ENCODE measurements at regions not wholly inside any gene's neighbourhood (a gene's known extent, or its start where the extent isn't known, plus 50 kb on each side); places are given as distances from the start of the nearest gene placed in this dataset.

- Mint-ChIP-seq H3K4me3 (no peak overlapping the region), H3K9me3 (no peaks in the 10 kb centered on the region), H3K36me3 (ENCODE audit: low read depth) (no peaks in the 10 kb centered on the region), H3K4me1 (peaks cover 7% of the 10 kb centered on the region), H3K27ac (ENCODE audit: unreplicated experiment) (no peak overlapping the region), H3K27me3 (ENCODE audit: low read depth) (no peaks in the 10 kb centered on the region)
- no peak for TF ChIP-seq CTCF (conservative IDR thresholded peaks at IDR 0.05)
- no peak for DNase-seq (ENCODE audit: low read depth, low spot score)
These were observed 127.6 kb downstream of the DNAJB9 start for GRCh38 chr7:108697254-108697653.

GRCh38 chr7:108711611-108712010 is 141.9 kb downstream of the DNAJB9 start:
- TF ChIP-seq CTCF (conservative IDR thresholded peaks at IDR 0.05), result no peak
- H3K27me3 Mint-ChIP-seq (ENCODE audit: low read depth), result no peaks in the 10 kb centered on the region
- no peak overlapping the region for H3K27ac Mint-ChIP-seq (ENCODE audit: unreplicated experiment)
- H3K36me3 Mint-ChIP-seq (ENCODE audit: low read depth), result no peaks in the 10 kb centered on the region
- no peaks in the 10 kb centered on the region for H3K4me1 Mint-ChIP-seq
- peaks cover 2% of the 10 kb centered on the region for H3K9me3 Mint-ChIP-seq
- no peak for DNase-seq (ENCODE audit: low read depth, low spot score)
- H3K4me3 Mint-ChIP-seq, result no peak overlapping the region

DNA sequence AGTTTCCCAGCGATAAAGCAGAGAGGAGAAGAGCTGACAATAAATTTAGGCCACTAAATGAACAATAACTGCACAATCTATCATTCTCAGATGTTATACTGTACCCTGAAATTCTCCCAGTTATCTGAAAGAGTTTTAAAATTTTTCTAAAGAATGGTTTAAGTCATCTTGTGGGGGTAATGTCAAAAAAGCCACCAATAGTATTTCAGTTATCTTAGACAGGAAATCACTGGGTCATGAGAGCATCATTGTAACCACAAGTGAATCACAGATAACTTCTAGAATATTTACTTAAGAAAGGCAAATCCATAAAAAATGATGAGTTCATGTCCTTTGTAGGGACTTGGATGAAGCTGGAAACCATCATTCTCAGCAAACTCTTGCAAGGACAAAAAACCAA is 147.1 kb downstream of the DNAJB9 start:
- Mint-ChIP-seq H3K4me3 (no peak overlapping the region), H3K9me3 (no peaks in the 10 kb centered on the region), H3K27me3 (ENCODE audit: low read depth) (no peaks in the 10 kb centered on the region), H3K27ac (ENCODE audit: unreplicated experiment) (no peak overlapping the region), H3K36me3 (ENCODE audit: low read depth) (no peaks in the 10 kb centered on the region), H3K4me1 (no peaks in the 10 kb centered on the region)
- no peak for DNase-seq (ENCODE audit: low read depth, low spot score)
- no peak for TF ChIP-seq CTCF (conservative IDR thresholded peaks at IDR 0.05)

- Mint-ChIP-seq H3K4me3 (no peak overlapping the region), H3K9me3 (no peaks in the 10 kb centered on the region), H3K36me3 (ENCODE audit: low read depth) (no peaks in the 10 kb centered on the region), H3K4me1 (peaks cover 5% of the 10 kb centered on the region), H3K27ac (ENCODE audit: unreplicated experiment) (no peak overlapping the region), H3K27me3 (ENCODE audit: low read depth) (no peaks in the 10 kb centered on the region)
- no peak for TF ChIP-seq CTCF (conservative IDR thresholded peaks at IDR 0.05)
- DNase-seq (ENCODE audit: low read depth, low spot score), result no peak
These were observed 148.1 kb downstream of the DNAJB9 start for GRCh38 chr7:108717781-108718180.

- Mint-ChIP-seq H3K9me3 (no peaks in the 10 kb centered on the region), H3K27ac (ENCODE audit: unreplicated experiment) (no peak overlapping the region), H3K27me3 (ENCODE audit: low read depth) (no peaks in the 10 kb centered on the region), H3K4me1 (peaks cover 23% of the 10 kb centered on the region), H3K4me3 (no peak overlapping the region), H3K36me3 (ENCODE audit: low read depth) (no peaks in the 10 kb centered on the region)
- no peak for DNase-seq (ENCODE audit: low read depth, low spot score)
- TF ChIP-seq CTCF (conservative IDR thresholded peaks at IDR 0.05), result no peak
These were observed 150.0 kb downstream of the DNAJB9 start for GRCh38 chr7:108719631-108720030.

DNA sequence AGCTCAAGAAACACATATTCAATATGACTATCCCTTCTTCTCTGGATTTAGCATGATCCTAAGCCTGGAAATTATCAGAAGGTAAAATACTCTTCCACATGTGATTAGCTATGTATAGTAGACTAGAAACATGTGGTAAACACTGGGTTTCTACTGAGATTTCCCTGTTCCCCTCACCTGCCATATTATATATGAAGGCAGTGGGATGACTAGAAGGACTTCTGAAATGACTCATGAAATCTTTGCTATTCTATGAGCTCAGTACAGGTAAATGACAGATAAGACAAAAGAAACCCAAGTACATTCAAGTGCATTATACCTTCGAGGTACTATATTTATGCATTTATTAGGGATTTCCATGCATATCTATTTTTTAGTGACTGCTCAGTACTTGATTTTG is 152.9 kb downstream of the DNAJB9 start:
- Mint-ChIP-seq H3K27ac (ENCODE audit: unreplicated experiment) (no peak overlapping the region), H3K27me3 (ENCODE audit: low read depth) (no peaks in the 10 kb centered on the region), H3K9me3 (no peaks in the 10 kb centered on the region), H3K4me3 (no peak overlapping the region), H3K36me3 (ENCODE audit: low read depth) (no peaks in the 10 kb centered on the region), H3K4me1 (peaks cover 34% of the 10 kb centered on the region)
- DNase-seq (ENCODE audit: low read depth, low spot score), result no peak
- TF ChIP-seq CTCF (conservative IDR thresholded peaks at IDR 0.05), result no peak

Measured in neural crest cell (in vitro differentiated cells).